HUES64 (cell line): ENCODE measurements at regions not wholly inside any gene's neighbourhood (a gene's known extent, or its start where the extent isn't known, plus 50 kb on each side); places are given as distances from the start of the nearest gene placed in this dataset.
"Not testable (repeated sequence)": the region's sequence is repeated elsewhere in the genome, so short reads cannot be mapped to it uniquely, and the experiment has no call there.

Experiments used
- H3K27ac ChIP-seq: 2 replicates; pipeline ENCODE4 v1.7.0; 2013; ENCODE audit warnings: low read depth, low read length, inconsistent platforms
- H3K27me3 ChIP-seq: 2 replicates; pipeline ENCODE4 v1.6.1; 2013; ENCODE audit warnings: mild to moderate bottlenecking, low read length; ENCODE audit not compliant: insufficient read depth
- H3K36me3 ChIP-seq: 2 replicates; pipeline ENCODE4 v1.6.1; 2013; ENCODE audit warnings: mild to moderate bottlenecking, low read length; ENCODE audit not compliant: insufficient read depth
- H3K4me1 ChIP-seq: 2 replicates; pipeline ENCODE4 v1.6.1; 2013; ENCODE audit warnings: mild to moderate bottlenecking, low read length, moderate library complexity; ENCODE audit not compliant: insufficient read depth
- H3K4me3 ChIP-seq: 2 replicates; pipeline ENCODE4 v1.5.1; 2013; ENCODE audit warnings: mild to moderate bottlenecking, low read length, moderate library complexity
- H3K9ac ChIP-seq: 2 replicates; pipeline ENCODE4 v1.6.1; 2013; ENCODE audit warnings: mild to moderate bottlenecking, low read depth, low read length
- H3K9me3 ChIP-seq: 2 replicates; pipeline ENCODE4 v1.6.1; 2013; ENCODE audit warnings: low read depth, low read length; ENCODE audit not compliant: insufficient read depth
- WGBS: fragments of 150-250, 120-280 bp; methylation state at CpG from one replicate; pipeline ENCODE4 v1.1.7; 2013; ENCODE audit warnings: missing lambda C conversion rate; 5-methylcytosine and 5-hydroxymethylcytosine counted together

DNA sequence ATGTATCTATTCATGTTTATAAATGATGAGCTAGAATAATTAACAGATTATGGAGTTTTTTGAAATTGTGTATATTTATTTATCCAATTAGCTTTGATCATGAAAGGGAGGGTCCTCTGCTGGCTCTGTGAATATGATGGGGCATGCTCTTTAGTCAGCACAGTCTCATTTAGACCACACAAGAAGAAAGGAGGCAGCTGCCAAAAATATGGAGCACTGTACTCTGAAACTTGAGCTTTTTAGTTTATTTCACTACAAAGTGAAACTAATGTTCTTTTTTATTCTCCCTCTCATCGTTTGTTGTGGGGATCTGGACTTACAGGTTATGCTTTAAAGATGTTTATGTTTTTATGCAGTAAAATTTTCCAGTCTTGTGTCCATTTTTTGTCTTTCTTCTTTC is 266.9 kb upstream of the GULP1 start:
- Histone ChIP-seq H3K4me1 (peaks cover 28% of the 10 kb centered on the region), H3K36me3 (no peaks in the 10 kb centered on the region), H3K27ac (no peak overlapping the region), H3K9ac (no peak overlapping the region), H3K9me3 (peaks cover 13% of the 10 kb centered on the region), H3K27me3 (no peaks in the 10 kb centered on the region), H3K4me3 (no peak overlapping the region)
- WGBS = no CpG with 5 or more reads among the region's 1 CpG

DNA sequence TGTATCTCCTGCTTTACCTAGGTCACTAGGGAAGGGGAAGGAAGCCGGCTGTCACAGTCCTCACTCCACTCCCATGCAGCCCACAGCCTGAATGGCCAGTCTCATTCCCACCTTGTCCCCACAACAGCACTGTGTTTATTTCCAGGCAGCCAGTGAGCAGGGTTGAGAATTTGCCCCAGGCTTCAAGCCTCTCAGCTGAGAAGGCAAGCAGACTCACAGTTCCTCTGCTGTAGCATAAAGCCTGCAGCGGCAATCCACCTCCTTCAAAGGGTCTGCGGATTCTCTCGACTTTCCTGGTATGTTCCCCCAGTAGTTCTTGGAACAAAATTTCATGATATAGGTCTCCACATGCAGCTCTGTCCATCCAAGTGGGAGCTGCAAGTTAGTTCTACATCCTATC is 262.9 kb upstream of the GULP1 start:
- no peaks in the 10 kb centered on the region for H3K36me3 ChIP-seq
- peaks cover 56% of the 10 kb centered on the region for H3K4me1 ChIP-seq
- 37% methylated on average over 4 of the region's 4 CpGs for WGBS
- H3K9me3 ChIP-seq = 0 out of 2 replicates have a peak, but pooled peaks cover 3% of the 10 kb centered on the region
- H3K27me3 ChIP-seq = no peaks in the 10 kb centered on the region
- H3K4me3 ChIP-seq = no peak overlapping the region
- H3K9ac ChIP-seq = no peak overlapping the region
- peak overlapping the region; percentile 21; the same call in 1 of the 2 replicates for H3K27ac ChIP-seq

DNA sequence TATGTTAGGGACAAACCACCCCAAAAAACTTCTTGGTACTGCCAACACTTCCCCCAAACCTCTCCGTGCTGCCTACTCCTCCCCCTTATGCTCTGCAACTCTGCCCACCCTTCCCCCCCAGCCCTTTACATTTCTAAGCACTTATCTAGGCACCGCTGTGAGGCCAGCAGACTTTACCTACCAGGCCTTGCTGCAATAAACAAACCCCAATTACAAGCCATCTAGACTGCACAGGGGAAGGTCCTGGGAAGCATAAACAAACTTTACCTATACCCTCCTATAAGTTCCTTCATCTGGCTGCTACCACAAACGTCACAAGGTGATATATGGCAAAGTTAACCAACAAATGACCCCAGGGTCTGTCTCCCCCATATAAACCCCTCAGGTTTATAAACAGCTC is 259.4 kb upstream of the GULP1 start:
- Histone ChIP-seq H3K4me3 (peak overlapping the region; percentile 77), H3K27ac (peak overlapping the region; percentile 97), H3K9ac (peak overlapping the region; percentile 74), H3K36me3 (peaks cover 10% of the 10 kb centered on the region), H3K4me1 (peaks cover 58% of the 10 kb centered on the region), H3K9me3 (no peaks in the 10 kb centered on the region), H3K27me3 (no peaks in the 10 kb centered on the region)
- under 1% methylated on average over 3 of the region's 3 CpGs for WGBS

DNA sequence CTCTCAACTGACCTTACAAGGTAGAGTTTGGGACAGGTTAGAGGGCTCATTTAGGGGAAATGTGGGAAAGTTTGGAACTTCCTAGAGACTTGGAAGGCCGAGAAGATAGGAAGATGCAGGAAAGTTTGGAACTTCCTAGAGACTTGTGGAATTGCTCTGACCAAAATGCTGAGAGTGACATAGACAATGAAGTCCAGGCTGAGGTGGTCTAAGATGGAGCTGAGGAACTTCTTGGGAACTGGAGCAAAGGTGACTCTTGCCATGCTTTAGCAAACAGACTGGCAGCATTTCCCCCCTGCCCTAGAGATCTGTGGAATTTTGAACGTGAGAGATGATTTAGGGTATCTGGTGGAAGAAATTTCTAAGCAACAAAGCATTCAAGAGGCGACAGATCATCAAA is 258.9 kb upstream of the GULP1 start:
- Histone ChIP-seq H3K4me1 (peaks cover 53% of the 10 kb centered on the region), H3K27ac (peak overlapping the region; percentile 97), H3K9ac (peak overlapping the region; percentile 74), H3K9me3 (no peaks in the 10 kb centered on the region), H3K4me3 (peak overlapping the region; percentile 77), H3K27me3 (no peaks in the 10 kb centered on the region), H3K36me3 (peaks cover 15% of the 10 kb centered on the region)
- 6% methylated on average over 3 of the region's 3 CpGs for WGBS

DNA sequence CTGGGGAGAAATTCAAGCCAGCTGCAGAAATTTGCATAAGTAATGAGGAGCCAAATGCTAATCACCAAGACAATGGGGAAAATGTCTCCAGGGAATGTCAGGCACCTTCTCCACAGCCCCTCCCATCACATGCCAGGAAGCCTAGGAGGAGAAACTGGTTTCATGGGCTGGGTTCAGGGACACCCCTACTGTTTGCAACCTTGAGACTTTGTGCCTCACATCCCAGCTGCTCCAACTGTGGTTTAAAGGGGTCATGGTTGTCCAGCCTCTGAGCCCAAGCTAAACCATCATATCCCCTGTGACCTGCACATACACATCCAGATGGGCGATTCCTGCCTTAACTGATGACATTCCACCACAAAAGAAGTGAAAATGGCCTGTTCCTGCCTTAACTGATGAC is 258.4 kb upstream of the GULP1 start:
- peak overlapping the region; percentile 88 for H3K9ac ChIP-seq
- H3K4me3 ChIP-seq = peak overlapping the region; percentile 77
- H3K36me3 ChIP-seq = peaks cover 18% of the 10 kb centered on the region
- not testable (repeated sequence) for H3K9me3 ChIP-seq, H3K27me3 ChIP-seq
- peak overlapping the region; percentile 97 for H3K27ac ChIP-seq
- 0% methylated on average over 1 of the region's 1 CpG for WGBS
- H3K4me1 ChIP-seq = peaks cover 49% of the 10 kb centered on the region

DNA sequence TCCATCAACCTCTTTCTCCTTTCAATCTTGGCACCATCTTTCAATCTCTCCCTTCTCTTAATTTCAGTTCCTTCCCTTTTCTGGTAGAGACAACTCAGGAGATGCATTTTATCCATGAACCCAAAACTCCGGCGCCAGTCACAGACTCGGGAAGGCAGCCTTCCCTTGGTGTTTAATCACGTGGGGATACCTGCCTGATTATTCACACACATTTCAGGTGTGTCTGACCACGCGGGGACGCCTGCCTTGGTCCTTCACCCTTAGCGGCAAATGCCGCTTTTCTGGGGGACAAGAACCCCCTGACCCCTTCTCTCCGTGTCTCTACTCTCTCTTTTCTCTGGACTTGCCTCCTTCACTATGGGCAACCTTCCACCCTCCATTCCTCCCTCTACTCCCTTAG is 257.6 kb upstream of the GULP1 start:
- not testable (repeated sequence) for H3K27me3 ChIP-seq, H3K9me3 ChIP-seq
- peak overlapping the region; percentile 77 for H3K4me3 ChIP-seq
- H3K27ac ChIP-seq = peak overlapping the region; percentile 97
- H3K9ac ChIP-seq = peak overlapping the region; percentile 88
- H3K36me3 ChIP-seq = peaks cover 22% of the 10 kb centered on the region
- peaks cover 40% of the 10 kb centered on the region for H3K4me1 ChIP-seq
- 4% methylated on average over 10 of the region's 10 CpGs for WGBS

DNA sequence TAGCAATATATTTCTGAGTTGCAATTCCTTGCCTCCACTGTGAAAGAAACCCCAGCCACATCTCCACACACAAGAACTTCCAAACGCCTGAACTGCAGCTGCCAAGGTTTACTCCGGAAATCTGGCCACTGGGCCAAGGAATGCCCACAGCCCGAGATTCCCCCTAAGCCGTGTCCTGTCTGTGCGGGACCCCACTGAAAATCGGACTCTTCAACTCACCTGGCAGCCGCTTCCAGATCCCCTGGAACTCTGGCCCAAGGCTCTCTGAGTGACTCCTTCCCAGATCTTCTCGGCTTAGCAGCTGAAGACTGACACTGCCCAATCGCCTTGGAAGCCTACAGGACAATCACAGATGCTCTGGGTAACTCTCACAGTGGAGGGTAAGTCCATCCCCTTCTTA is 256.3 kb upstream of the GULP1 start:
- 14% methylated on average over 9 of the region's 9 CpGs for WGBS
- not testable (repeated sequence) for H3K27me3 ChIP-seq, H3K9me3 ChIP-seq
- Histone ChIP-seq H3K27ac (peak overlapping the region; percentile 30; the same call in 1 of the 2 replicates), H3K4me1 (peaks cover 28% of the 10 kb centered on the region), H3K9ac (peak overlapping the region; percentile 88), H3K36me3 (peaks cover 34% of the 10 kb centered on the region), H3K4me3 (peak overlapping the region; percentile 77)

DNA sequence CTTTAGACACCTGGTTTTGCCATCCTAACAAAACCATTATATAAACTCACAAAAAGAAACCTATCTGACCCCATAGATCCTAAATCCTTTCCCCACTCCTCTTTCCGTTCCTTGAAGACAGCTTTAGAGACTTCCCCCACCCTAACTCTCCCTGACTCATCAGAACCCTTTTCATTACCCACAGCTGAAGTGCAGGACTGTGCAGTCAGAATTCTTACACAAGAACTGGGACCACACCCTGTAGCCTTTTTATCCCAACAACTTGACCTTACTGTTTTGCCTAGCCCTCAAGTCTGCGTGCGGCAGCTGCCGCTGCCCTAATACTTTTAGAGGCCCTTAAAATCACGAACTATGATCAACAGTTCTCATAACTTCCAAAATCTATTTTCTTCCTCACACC is 254.9 kb upstream of the GULP1 start:
- H3K27me3 ChIP-seq, H3K9me3 ChIP-seq, H3K9ac ChIP-seq, H3K27ac ChIP-seq: not testable (repeated sequence)
- WGBS = 80% methylated on average over 5 of the region's 5 CpGs
- H3K4me3 ChIP-seq = peak overlapping the region; percentile 31; the same call in 1 of the 2 replicates
- H3K36me3 ChIP-seq = peaks cover 45% of the 10 kb centered on the region
- peaks cover 16% of the 10 kb centered on the region for H3K4me1 ChIP-seq

DNA sequence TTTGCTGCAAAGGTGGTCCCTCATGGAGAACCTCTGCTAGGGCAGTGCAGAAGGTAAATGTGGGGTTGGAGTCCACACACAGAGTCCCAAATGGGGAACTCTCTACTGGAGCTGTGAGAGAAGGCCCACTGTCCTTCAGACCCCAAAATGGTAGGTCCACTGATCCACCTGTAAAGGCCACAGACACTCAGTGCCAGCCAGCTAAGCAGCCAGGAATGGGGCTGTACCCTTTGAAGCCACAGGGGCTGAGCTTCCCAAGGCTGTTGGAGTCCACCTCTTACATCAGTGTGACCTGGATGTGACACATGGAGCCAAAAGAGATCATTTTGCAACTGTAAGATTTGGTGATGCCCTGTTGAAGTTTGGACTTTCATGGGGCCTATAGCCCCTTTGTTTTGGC is 252.4 kb upstream of the GULP1 start:
- Histone ChIP-seq H3K4me3 (no peak overlapping the region), H3K9ac (no peak overlapping the region), H3K4me1 (peaks cover 12% of the 10 kb centered on the region), H3K36me3 (peaks cover 51% of the 10 kb centered on the region), H3K9me3 (no peaks in the 10 kb centered on the region), H3K27me3 (no peaks in the 10 kb centered on the region), H3K27ac (no peak overlapping the region)

DNA sequence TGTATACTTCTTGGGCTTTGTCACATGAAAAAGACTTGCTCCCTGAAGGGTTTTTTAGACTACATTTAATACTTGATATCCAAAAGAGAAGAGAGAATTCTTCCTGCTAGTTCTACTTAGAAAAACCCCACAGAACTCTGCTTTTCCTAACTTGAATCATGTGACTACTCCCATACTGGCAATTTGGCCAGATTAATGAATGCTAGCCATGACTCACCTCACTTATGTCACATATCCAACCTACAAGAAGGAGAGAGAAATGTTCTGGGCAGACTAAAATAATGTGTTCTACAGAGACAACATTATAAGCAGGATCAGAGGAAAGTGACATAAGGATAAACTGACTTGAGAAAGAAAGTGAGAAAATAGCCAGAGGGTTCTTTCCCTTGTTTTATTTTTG is 249.3 kb upstream of the GULP1 start:
- Histone ChIP-seq H3K27ac (no peak overlapping the region), H3K9ac (no peak overlapping the region), H3K9me3 (no peaks in the 10 kb centered on the region), H3K4me1 (peaks cover 8% of the 10 kb centered on the region; the same call in 1 of the 2 replicates), H3K4me3 (no peak overlapping the region), H3K36me3 (peaks cover 40% of the 10 kb centered on the region), H3K27me3 (no peaks in the 10 kb centered on the region)

DNA sequence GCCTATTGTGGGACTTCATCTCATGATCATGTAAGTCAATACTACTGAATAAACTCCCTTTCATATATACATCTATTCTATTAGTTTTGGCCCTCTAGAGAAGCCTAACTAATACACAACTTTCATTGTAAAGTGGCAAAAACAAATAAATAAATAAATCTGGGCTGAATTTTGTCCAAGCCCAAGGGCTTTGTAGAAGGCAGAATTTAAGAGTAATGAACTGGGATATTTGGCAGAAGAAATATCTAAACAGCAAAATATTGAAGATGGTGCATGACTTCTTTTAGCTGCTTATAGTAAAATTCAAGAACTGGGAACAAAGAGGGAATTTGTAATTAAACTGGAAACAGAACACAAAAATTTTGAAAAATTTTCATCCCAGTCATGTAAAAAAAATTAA is 246.7 kb upstream of the GULP1 start:
- no peaks in the 10 kb centered on the region for H3K27me3 ChIP-seq
- no peak overlapping the region for H3K4me3 ChIP-seq
- peaks cover 16% of the 10 kb centered on the region for H3K4me1 ChIP-seq
- H3K36me3 ChIP-seq = peaks cover 20% of the 10 kb centered on the region
- no peak overlapping the region for H3K27ac ChIP-seq
- no peak overlapping the region for H3K9ac ChIP-seq
- H3K9me3 ChIP-seq = no peaks in the 10 kb centered on the region

DNA sequence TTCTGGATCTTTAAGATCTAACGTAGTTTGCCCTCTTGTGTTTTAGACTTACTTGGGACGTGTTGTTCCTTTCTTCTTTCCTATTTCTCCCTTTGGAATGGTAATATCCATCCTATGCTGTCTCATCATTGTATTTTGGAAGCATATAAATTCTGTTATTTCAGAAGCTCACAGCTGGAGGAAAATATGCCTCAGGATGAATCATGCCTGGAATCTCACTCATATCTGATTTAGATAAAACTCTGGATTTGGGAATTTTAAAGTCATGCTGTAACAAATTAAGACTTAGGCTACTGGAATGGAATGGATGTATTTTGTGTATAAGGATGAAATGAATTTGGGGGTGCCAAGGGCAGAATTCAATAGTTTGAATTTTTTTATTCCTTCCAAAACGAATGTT is 245.2 kb upstream of the GULP1 start:
- peaks cover 7% of the 10 kb centered on the region; the same call in 1 of the 2 replicates for H3K36me3 ChIP-seq
- H3K4me1 ChIP-seq = peaks cover 21% of the 10 kb centered on the region
- WGBS = 97% methylated on average over 3 of the region's 3 CpGs
- H3K9me3 ChIP-seq = no peaks in the 10 kb centered on the region
- no peak overlapping the region for H3K4me3 ChIP-seq
- no peaks in the 10 kb centered on the region for H3K27me3 ChIP-seq
- no peak overlapping the region for H3K27ac ChIP-seq
- no peak overlapping the region for H3K9ac ChIP-seq
